HG02759 (cell line): ENCODE measurements at regions not wholly inside any gene's neighbourhood (a gene's known extent, or its start where the extent isn't known, plus 50 kb on each side); places are given as distances from the start of the nearest gene placed in this dataset.

Source experiments
- ATAC-seq: cut with Tn5 transposase; IDR thresholded peaks from one replicate; pipeline ENCODE4 v1.9.1; 2021; ENCODE audit warnings: mild to moderate bottlenecking, moderate library complexity; ENCODE audit not compliant: unreplicated experiment

GRCh38 chr10:1939016-1939415, 201.7 kb upstream of the ADARB2 start:
- no peak for ATAC-seq

GRCh38 chr10:1938317-1938716, 201.0 kb upstream of the ADARB2 start:
- ATAC-seq, result no peak

GRCh38 chr10:1935912-1936311, 198.6 kb upstream of the ADARB2 start:
- ATAC-seq, result no peak

- ATAC-seq, result no peak
Measured at GRCh38 chr10:1933215-1933614, 195.9 kb upstream of the ADARB2 start.

GRCh38 chr10:1932692-1933094, 195.4 kb upstream of the ADARB2 start:
- ATAC-seq, result no peak

GRCh38 chr10:1928606-1929005, 191.3 kb upstream of the ADARB2 start:
- no peak for ATAC-seq

GRCh38 chr10:1923998-1924397, 186.7 kb upstream of the ADARB2 start:
- no peak for ATAC-seq

- no peak for ATAC-seq
Measured at GRCh38 chr10:1923586-1923985, 186.3 kb upstream of the ADARB2 start.

GRCh38 chr10:1920941-1921340, 183.6 kb upstream of the ADARB2 start:
- ATAC-seq, result no peak

- no peak for ATAC-seq
Measured at GRCh38 chr10:1920127-1920526, 182.8 kb upstream of the ADARB2 start.

- ATAC-seq, result no peak
Measured at GRCh38 chr10:1911771-1912170, 174.4 kb upstream of the ADARB2 start.

- ATAC-seq, result no peak
Measured at GRCh38 chr10:1903982-1904381, 166.7 kb upstream of the ADARB2 start.

GRCh38 chr10:1896153-1896552, 158.8 kb upstream of the ADARB2 start:
- ATAC-seq, result no peak

- ATAC-seq, result no peak
Measured at GRCh38 chr10:1895691-1896090, 158.4 kb upstream of the ADARB2 start.

GRCh38 chr10:1894912-1895311, 157.6 kb upstream of the ADARB2 start:
- ATAC-seq, result no peak

- no peak for ATAC-seq
Measured at GRCh38 chr10:1893941-1894340, 156.6 kb upstream of the ADARB2 start.

- ATAC-seq, result no peak
Measured at GRCh38 chr10:1886039-1886438, 148.7 kb upstream of the ADARB2 start.

- no peak for ATAC-seq
Measured at GRCh38 chr10:1882728-1883127, 145.4 kb upstream of the ADARB2 start.

GRCh38 chr10:1882180-1882579, 144.9 kb upstream of the ADARB2 start:
- ATAC-seq, result no peak

GRCh38 chr10:1881636-1882035, 144.3 kb upstream of the ADARB2 start:
- no peak for ATAC-seq

- no peak for ATAC-seq
Measured at GRCh38 chr10:1874533-1874932, 137.2 kb upstream of the ADARB2 start.

GRCh38 chr10:1873661-1874315, 136.5 kb upstream of the ADARB2 start:
- no peak for ATAC-seq

- ATAC-seq, result no peak
Measured at GRCh38 chr10:1872151-1872726, 134.9 kb upstream of the ADARB2 start.
